Stomach smooth muscle (tissue), 2 donors: ENCODE measurements at regions not wholly inside any gene's neighbourhood (a gene's known extent, or its start where the extent isn't known, plus 50 kb on each side); places are given as distances from the start of the nearest gene placed in this dataset.
"Not testable (repeated sequence)": the region's sequence is repeated elsewhere in the genome, so short reads cannot be mapped to it uniquely, and the experiment has no call there.

Experiments
- H3K27ac ChIP-seq: one replicate; pipeline ENCODE4 v1.7.0; 2013; ENCODE audit warnings: mild to moderate bottlenecking, low read length, inconsistent platforms
- H3K27me3 ChIP-seq, 2 donors: one replicate each; pipeline ENCODE4 v1.7.0; 2013; ENCODE audit warnings: low read length in 2 of 2; ENCODE audit not compliant: insufficient read depth in 2 of 2, control insufficient read depth in 1 of 2
- H3K36me3 ChIP-seq, 2 donors: one replicate each; pipeline ENCODE4 v1.7.0; 2013; ENCODE audit warnings: low read length in 2 of 2; ENCODE audit not compliant: control insufficient read depth in 2 of 2, insufficient read depth in 2 of 2
- H3K4me1 ChIP-seq: one replicate; pipeline ENCODE4 v1.7.0; 2013; ENCODE audit warnings: low read length; ENCODE audit not compliant: control insufficient read depth, insufficient read depth
- H3K4me3 ChIP-seq, 2 donors: one replicate each; pipeline ENCODE4 v1.7.0; 2013; ENCODE audit warnings: low read length in 2 of 2
- H3K9ac ChIP-seq, 2 donors: one replicate each; pipeline ENCODE4 v1.7.0; 2013; ENCODE audit warnings: low read length in 2 of 2, mild to moderate bottlenecking in 1 of 2
- H3K9me3 ChIP-seq, 2 donors: one replicate each; pipeline ENCODE4 v1.7.0; 2013; ENCODE audit warnings: low read length in 2 of 2; ENCODE audit not compliant: control insufficient read depth in 2 of 2
- donor health status: healthy.
- donor health status: Pancreatic carcinoma.

- no peak overlapping the region for H3K4me3 ChIP-seq
- H3K4me1 ChIP-seq, result no peaks in the 10 kb centered on the region
- no peaks in the 10 kb centered on the region for H3K36me3 ChIP-seq
- H3K9me3 ChIP-seq, result no peaks in the 10 kb centered on the region
- no peak overlapping the region for H3K9ac ChIP-seq
- no peak overlapping the region for H3K27ac ChIP-seq
- H3K27me3 ChIP-seq, result peaks cover 0 to 6% of the 10 kb centered on the region in 2 donors
These were observed 1160.2 kb downstream of the TMEM121 start for GRCh38 chr14:106686533-106686932.

DNA sequence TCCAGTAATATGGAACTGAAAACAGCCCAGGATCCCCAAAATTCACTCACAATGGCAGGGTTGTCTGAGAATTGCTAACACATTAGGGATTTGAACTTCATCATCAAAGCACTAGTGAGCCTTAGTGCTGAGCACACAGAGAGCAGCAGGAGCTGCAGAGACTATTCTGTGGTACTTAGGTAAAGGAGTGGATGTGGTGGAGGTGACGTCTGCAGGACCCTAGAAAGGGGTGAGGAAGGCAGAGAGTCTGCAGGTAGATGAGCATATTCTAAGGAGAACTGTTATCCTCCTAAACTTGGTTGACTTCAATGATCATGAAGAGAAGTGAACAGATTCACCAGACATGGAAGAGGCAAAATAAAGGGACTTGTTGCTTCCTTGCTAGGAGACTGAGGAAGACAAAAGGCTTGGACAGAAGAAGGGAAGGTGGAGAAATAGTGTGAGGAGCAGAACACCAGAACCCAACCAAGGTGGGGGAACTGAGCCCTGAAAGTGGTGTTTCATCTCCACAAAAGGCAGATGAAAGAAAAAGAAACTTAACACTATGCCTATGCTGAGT is 1164.0 kb downstream of the TMEM121 start:
- Histone ChIP-seq H3K27me3 (peaks cover 0 to 2% of the 10 kb centered on the region in 2 donors), H3K36me3 (no peaks in the 10 kb centered on the region), H3K4me3 (no peak overlapping the region), H3K4me1 (no peaks in the 10 kb centered on the region), H3K9me3 (no peaks in the 10 kb centered on the region), H3K9ac (no peak overlapping the region), H3K27ac (no peak overlapping the region)

DNA sequence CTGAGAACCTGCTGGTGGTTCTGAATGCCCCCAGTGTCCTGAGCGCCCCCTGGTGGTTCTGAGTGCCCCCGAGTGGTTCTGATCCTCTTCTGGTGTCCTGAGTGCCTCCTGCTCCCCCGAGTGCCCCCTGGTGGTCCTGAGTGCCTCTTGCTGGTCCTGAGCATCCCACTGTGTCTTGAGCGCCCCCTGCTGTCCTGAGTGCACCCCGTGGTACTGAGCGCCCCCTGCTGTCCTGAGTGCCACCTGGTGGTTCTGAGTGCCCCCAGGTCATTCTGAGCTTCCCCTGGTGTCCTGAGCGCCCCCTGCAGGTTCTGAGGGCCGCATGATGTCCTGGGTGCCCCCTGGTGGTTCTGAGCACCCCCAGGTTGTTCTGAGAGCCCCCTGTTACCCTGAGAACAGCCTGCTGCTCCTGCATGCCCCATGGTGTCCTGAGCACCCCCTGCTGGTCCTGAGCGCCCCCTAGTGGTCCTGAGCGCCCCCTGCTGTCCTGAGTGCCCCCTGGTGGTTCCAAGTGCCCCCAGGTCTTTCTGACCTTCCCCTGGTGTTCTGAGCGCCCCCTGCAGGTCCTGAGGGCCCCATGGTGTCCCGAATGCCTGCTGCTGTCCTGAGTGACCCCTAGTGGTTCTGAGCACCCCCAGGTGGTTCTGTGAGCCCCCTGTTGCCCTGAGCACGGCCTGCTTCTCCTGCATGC is 1165.4 kb downstream of the TMEM121 start:
- H3K36me3 ChIP-seq, result no peaks in the 10 kb centered on the region
- no peaks in the 10 kb centered on the region for H3K4me1 ChIP-seq
- H3K4me3 ChIP-seq, result no peak overlapping the region
- H3K9ac ChIP-seq, result no peak overlapping the region
- H3K9me3 ChIP-seq, result no peaks in the 10 kb centered on the region
- no peak overlapping the region for H3K27ac ChIP-seq
- H3K27me3 ChIP-seq, result no peaks in the 10 kb centered on the region

GRCh38 chr14:106694638-106695393 is 1168.4 kb downstream of the TMEM121 start:
- H3K9me3 ChIP-seq, result no peaks in the 10 kb centered on the region
- H3K9ac ChIP-seq, result no peak overlapping the region
- no peaks in the 10 kb centered on the region for H3K4me1 ChIP-seq
- no peaks in the 10 kb centered on the region for H3K36me3 ChIP-seq
- no peaks in the 10 kb centered on the region for H3K27me3 ChIP-seq
- H3K27ac ChIP-seq, result no peak overlapping the region
- H3K4me3 ChIP-seq, result no peak overlapping the region

GRCh38 chr14:106698620-106699267 is 1172.4 kb downstream of the TMEM121 start:
- not testable (repeated sequence) for H3K27me3 ChIP-seq, H3K27ac ChIP-seq, H3K36me3 ChIP-seq, H3K9me3 ChIP-seq, H3K9ac ChIP-seq, H3K4me3 ChIP-seq, H3K4me1 ChIP-seq

DNA sequence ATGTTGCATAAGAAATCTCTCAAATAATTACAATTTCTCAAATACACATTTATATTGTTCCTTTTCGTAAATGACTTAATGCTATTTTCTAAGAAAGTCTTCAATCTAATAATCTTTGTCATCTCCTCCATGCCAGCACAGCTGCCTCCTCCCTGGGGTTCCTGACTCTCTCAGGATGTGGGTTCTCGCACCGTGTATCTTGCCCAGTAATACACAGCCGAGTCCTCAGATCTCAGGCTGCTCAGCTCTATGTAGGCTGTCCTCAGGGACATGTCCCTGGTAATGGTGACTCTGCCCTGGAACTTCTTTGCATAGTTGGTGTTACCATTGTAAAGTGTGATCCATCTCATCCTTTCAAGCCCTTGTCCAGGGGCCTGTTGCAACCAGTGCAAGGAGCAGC is 1177.3 kb downstream of the TMEM121 start:
- not testable (repeated sequence) for H3K27me3 ChIP-seq, H3K27ac ChIP-seq, H3K9me3 ChIP-seq, H3K9ac ChIP-seq, H3K4me3 ChIP-seq, H3K36me3 ChIP-seq, H3K4me1 ChIP-seq

GRCh38 chr14:106706488-106706887 is 1180.1 kb downstream of the TMEM121 start:
- not testable (repeated sequence) for H3K9ac ChIP-seq, H3K4me3 ChIP-seq, H3K27me3 ChIP-seq, H3K4me1 ChIP-seq, H3K9me3 ChIP-seq, H3K36me3 ChIP-seq, H3K27ac ChIP-seq

DNA sequence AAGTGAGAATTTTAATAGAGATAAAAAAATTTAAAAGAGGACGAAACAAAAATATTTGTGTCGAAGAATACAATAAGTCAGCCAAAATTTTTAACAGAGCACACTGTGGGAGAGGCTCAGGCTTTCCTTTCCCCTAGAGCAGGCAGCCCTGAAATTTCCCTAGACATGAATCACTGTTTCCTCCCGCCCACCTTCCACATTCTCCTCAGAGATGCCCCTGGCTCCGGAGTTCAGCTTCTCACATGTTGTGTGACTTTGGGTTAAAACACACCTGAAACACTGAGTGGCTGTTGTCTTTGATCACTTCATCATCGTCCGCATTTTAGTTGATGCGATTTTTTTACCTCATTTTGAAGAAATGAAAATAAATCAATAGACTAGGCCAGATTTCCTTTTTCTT is 1183.8 kb downstream of the TMEM121 start:
- not testable (repeated sequence) for H3K9ac ChIP-seq, H3K27ac ChIP-seq, H3K9me3 ChIP-seq, H3K4me3 ChIP-seq, H3K36me3 ChIP-seq, H3K27me3 ChIP-seq, H3K4me1 ChIP-seq

- H3K27me3 ChIP-seq, H3K9ac ChIP-seq, H3K36me3 ChIP-seq, H3K9me3 ChIP-seq, H3K4me3 ChIP-seq, H3K4me1 ChIP-seq, H3K27ac ChIP-seq: not testable (repeated sequence)
These were observed 1186.1 kb downstream of the TMEM121 start for GRCh38 chr14:106712513-106712912.

DNA sequence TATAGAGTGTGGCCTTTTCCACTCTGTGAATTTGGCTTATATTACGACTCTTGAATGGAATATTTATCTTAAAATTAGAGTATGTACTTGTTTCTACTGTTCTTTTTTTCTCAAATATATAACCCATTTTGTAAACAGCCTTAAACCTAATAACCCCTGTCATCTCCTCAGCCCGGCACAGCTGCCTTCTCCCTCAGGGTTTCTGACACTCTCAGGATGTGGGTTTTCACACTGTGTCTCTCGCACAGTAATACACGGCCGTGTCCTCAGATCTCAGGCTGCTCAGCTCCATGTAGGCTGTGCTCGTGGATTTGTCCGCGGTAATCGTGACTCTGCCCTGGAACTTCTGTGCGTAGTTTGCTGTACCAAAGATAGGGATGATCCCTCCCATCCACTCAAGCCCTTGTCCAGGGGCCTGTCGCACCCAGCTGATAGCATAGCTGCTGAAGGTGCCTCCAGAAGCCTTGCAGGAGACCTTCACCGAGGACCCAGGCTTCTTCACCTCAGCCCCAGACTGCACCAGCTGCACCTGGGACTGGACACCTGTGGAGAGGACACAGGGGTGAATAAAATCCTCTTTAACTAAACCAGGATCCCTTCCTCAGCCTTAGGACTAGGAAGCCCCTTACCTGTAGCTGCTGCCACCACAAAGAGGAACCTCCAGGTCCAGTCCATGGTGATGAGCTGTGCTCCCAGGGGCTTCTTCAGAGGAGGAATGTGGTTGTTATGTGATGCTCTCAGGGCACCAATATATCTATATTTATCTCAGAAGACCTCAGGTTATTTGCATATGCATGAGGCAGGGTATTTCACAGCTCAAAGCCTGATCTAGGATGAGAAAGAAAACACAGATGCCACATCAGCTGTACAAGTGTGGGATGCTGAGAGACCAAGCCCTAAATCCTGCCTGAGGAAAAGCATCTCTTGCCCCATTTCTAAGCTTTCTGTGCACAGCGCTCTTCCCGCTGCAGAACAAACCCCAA is 1188.4 kb downstream of the TMEM121 start:
- H3K9ac ChIP-seq, result not testable (repeated sequence)

More for the DNA sequence above, 1188.4 kb downstream of the TMEM121 start:
- H3K4me3 ChIP-seq, H3K36me3 ChIP-seq, H3K9me3 ChIP-seq, H3K4me1 ChIP-seq, H3K27me3 ChIP-seq, H3K27ac ChIP-seq: not testable (repeated sequence)
